ENCODE measurements at regions not wholly inside any gene's neighbourhood (a gene's known extent, or its start where the extent isn't known, plus 50 kb on each side); places are given as distances from the start of the nearest gene placed in this dataset.

GRCh38 chr14:85357120-85357519 is 172.8 kb upstream of the FLRT2 start:
- Histone ChIP-seq H3K27ac (no peak overlapping the region), H3K36me3 (no peaks in the 10 kb centered on the region), H3K9me3 (no peaks in the 10 kb centered on the region), H3K27me3 (no peaks in the 10 kb centered on the region), H3K9ac (ENCODE audit: low read depth in 2 of 2, low read length in 2 of 2) (no peak overlapping the region), H3K4me1 (no peaks in the 10 kb centered on the region), H3K4me3 (no peak overlapping the region)
- TF ChIP-seq CTCF (IDR thresholded peaks at IDR 0.05) = no peak
- intact Hi-C loops (cut with DNase I) = no loop called here
- no peak for DNase-seq

GRCh38 chr14:85358136-85358785 is 171.7 kb upstream of the FLRT2 start:
- no peak for TF ChIP-seq CTCF (IDR thresholded peaks at IDR 0.05)
- Histone ChIP-seq H3K4me1 (no peaks in the 10 kb centered on the region), H3K36me3 (no peaks in the 10 kb centered on the region), H3K4me3 (no peak overlapping the region), H3K9me3 (no peaks in the 10 kb centered on the region), H3K27me3 (no peaks in the 10 kb centered on the region), H3K9ac (ENCODE audit: low read depth in 2 of 2, low read length in 2 of 2) (no peak overlapping the region), H3K27ac (no peak overlapping the region)
- intact Hi-C loops (cut with DNase I) = no loop called here
- DNase-seq = no peak

- no peak overlapping the region for H3K4me3 ChIP-seq
- no peak for TF ChIP-seq CTCF (IDR thresholded peaks at IDR 0.05)
- no peak overlapping the region for H3K9ac ChIP-seq (ENCODE audit: low read depth in 2 of 2, low read length in 2 of 2)
- no peak overlapping the region for H3K27ac ChIP-seq
- no peaks in the 10 kb centered on the region for H3K9me3 ChIP-seq
- H3K4me1 ChIP-seq = no peaks in the 10 kb centered on the region
- no peak for DNase-seq
- intact Hi-C loops (cut with DNase I) = no loop called here
- H3K27me3 ChIP-seq = no peaks in the 10 kb centered on the region
- H3K36me3 ChIP-seq = no peaks in the 10 kb centered on the region
Observed at GRCh38 chr14:85359505-85359904, 170.4 kb upstream of the FLRT2 start.

- no peak for DNase-seq
- Histone ChIP-seq H3K9ac (ENCODE audit: low read depth in 2 of 2, low read length in 2 of 2) (no peak overlapping the region), H3K4me1 (no peaks in the 10 kb centered on the region), H3K27me3 (no peaks in the 10 kb centered on the region), H3K4me3 (no peak overlapping the region), H3K27ac (no peak overlapping the region), H3K36me3 (no peaks in the 10 kb centered on the region), H3K9me3 (no peaks in the 10 kb centered on the region)
- no peak for TF ChIP-seq CTCF (IDR thresholded peaks at IDR 0.05)
- intact Hi-C loops (cut with DNase I) = no loop called here
Observed at GRCh38 chr14:85363358-85363757, 166.6 kb upstream of the FLRT2 start.

GRCh38 chr14:85366226-85366625 is 163.7 kb upstream of the FLRT2 start:
- no peak overlapping the region for H3K4me3 ChIP-seq
- no peak for DNase-seq
- H3K27me3 ChIP-seq = no peaks in the 10 kb centered on the region
- H3K36me3 ChIP-seq = no peaks in the 10 kb centered on the region
- H3K4me1 ChIP-seq = no peaks in the 10 kb centered on the region
- intact Hi-C loops (cut with DNase I) = no loop called here
- H3K27ac ChIP-seq = no peak overlapping the region
- no peak overlapping the region for H3K9ac ChIP-seq (ENCODE audit: low read depth in 2 of 2, low read length in 2 of 2)
- no peaks in the 10 kb centered on the region for H3K9me3 ChIP-seq
- no peak for TF ChIP-seq CTCF (IDR thresholded peaks at IDR 0.05)
